DMS153 treated with DMSO at 0.1 percent for 48 hours (cell line): ENCODE measurements at regions not wholly inside any gene's neighbourhood (a gene's known extent, or its start where the extent isn't known, plus 50 kb on each side); places are given as distances from the start of the nearest gene placed in this dataset.

Experiments
- DNase-seq: peaks from one replicate; lab custom pipeline; 2025; ENCODE audit not compliant: unreplicated experiment; lab: John Stamatoyannopoulos, UW

DNA sequence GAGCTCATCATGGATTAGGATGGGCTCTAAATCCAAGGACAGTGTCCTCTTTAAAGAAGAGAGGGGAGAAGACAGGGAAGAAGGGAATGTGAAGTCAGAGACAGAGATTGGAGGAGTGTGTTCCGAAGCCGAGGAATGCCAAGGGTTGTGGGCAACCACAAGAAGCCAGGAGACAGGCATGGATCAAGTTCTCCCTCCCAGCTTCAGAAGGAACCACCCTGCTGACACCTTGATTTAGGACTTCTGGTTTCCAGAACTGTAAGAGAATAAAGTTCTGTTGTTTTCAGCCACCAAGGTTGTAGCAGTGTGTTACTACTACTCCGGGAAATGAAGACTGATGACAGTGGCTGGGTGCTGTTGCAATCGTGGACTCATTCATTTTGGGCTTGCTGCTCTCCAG lies 120.1 kb downstream of the RPS12 start:
- DNase-seq = peak; percentile 1

GRCh38 chr6:132936646-132937045 lies 122.3 kb downstream of the RPS12 start:
- DNase-seq = no peak

DNA sequence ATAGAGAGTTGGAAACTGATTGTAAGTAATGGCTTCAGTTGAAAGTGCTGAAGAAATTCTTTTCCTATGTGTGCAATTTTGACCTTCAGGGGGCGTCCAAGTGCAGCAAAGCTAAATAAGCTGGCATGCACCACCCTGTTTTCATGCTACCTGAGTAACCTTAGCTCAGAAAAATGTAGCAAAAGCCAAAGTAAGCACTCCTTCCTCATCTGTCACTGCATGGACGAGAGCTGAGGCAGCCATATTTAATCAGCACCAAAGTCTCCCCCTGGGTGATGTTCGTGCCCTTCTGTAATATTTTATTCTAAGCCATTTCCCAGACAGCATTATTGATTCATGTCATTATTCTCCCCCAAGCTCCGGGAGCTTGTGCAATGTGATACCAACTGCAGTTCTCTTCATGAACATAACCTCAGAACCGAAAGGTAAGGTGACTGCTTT lies 123.1 kb downstream of the RPS12 start:
- DNase-seq = peak; percentile 36

DNA sequence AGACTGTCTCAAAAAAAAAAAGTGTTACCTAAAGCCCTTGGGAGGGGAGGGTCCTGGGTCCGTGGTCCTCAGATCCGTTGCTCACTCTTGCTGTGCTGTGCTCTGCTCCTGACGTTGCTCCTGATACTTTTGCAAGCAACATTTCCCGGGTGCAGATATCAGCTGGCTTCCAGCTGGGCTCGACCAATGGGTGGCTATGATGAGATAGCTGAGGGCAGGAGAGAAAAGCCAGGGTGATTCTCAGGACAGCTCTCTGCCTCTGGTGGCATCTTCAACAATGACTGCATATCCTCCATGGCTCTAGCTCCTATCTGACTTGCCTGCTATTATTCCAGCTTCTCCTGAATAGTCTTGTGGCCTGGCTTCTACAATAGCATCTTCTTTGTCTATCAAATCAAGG lies 134.5 kb downstream of the RPS12 start:
- no peak for DNase-seq

DNA sequence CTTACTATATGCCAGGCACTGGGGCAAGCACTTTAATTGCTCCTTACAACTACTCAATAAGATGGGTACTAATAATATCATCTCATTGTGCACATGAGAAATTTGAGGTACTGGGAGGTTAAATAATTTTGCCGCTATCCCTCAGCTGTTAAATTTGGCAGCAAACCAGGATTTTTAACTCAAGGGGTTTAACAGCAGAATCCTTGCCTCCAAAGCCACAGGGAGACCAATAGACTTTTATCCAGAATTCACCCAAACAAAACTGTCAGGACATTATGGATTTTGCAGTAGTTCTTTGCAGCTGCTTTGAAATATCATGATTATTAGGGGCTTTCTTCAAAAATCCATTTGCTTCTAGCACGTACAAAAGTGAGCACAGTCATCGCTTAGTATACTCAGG lies 136.2 kb downstream of the RPS12 start:
- no peak for DNase-seq

GRCh38 chr6:132952031-132952867 lies 137.9 kb downstream of the RPS12 start:
- no peak for DNase-seq

- DNase-seq = no peak
These were observed 138.6 kb downstream of the RPS12 start for GRCh38 chr6:132952986-132953385.

DNA sequence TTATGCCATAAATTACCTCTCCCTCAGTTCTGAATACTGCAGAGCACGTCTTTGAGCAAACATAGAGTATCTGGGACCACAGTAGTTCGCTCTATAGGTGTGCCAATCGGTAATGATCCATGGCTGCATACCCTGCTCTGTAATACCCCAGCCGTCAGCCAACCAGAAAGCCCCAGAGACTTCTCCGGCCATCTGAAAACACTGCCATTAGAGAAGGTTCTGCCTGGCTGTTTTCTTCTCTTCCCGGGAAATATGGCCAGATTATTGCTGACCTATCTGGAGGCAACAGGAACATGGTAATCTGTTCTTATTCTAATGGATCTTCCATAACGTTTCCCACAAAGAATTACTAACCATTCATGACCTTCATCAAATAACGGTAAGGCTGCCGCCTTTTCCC lies 139.9 kb downstream of the RPS12 start:
- DNase-seq = no peak

DNA sequence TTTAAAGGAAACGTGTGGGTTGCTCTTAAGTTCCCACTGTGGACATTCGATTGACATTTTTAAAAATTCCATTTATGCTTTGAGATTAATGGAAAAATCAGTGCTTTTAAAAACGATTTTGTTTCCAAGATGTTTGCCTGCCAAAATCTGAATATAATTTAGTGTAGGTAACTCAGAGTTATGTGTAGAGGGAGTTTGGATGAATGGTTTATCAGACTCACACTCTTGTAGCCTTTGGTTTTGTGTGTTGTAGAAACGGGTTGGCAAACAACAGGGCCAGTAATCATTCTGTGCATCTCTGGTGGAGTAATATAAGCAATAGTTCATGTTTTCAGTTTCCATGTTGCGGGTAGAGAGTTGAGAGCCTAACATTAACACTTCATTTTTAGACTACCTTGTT lies 140.6 kb downstream of the RPS12 start:
- no peak for DNase-seq

- no peak for DNase-seq
These were observed 145.4 kb downstream of the RPS12 start for GRCh38 chr6:132959639-132960326.

DNA sequence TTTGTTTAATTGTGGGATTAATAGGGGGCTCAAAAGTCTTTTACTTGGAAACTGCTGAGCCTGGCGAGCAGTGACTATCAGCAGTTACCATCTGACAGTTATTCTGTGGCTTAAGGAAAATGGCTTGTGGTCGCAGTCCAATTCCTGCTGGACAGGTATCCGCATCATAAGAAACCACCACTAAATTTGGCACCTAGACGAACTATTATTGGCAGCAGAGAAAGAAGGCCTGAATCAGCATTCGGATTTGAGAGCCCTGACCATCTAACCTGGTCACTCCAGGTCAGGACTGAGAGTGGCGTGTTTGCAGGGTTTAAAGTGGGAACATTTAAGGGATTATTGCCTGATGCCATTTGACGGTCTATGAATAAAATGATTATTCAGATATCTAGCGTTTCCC lies 146.4 kb downstream of the RPS12 start:
- no peak for DNase-seq

DNA sequence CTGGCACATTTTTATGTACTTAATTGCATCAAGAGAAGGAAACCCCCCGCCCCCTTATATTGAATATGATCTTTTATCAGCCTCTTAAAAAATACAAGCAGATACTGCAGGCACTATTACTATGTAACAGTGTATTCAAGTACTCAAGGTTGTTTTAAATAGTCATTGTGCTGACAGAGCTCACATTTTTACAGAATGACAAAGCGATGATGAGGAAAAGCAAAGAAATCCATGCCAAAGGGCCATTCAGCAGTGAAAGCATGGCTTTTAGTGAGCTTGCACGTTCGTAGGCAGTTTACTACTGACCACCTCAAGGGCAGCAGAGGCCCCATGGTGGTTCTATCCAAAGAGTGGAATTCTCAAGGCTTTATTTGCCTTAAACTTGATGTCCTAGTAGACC lies 146.8 kb downstream of the RPS12 start:
- DNase-seq = no peak

DNA sequence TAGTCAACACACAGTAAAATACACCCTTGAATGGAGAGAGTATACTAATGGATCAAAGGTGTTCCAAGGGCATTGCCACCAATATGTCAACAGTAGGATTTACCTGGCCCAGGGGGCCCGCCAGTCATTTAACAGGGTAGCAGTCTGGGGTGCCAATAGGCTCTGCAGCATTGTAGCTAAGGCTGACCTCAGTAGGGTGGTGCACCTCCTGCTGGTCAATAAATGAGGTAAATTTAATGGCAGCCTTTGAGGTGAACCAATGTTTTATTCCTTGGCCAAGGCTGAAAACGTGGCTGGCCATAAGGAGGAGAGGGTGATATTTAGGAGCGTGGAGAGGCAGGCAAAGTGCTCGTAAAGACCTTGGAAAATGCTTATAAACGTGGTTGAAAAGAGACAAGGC lies 147.2 kb downstream of the RPS12 start:
- no peak for DNase-seq

DNA sequence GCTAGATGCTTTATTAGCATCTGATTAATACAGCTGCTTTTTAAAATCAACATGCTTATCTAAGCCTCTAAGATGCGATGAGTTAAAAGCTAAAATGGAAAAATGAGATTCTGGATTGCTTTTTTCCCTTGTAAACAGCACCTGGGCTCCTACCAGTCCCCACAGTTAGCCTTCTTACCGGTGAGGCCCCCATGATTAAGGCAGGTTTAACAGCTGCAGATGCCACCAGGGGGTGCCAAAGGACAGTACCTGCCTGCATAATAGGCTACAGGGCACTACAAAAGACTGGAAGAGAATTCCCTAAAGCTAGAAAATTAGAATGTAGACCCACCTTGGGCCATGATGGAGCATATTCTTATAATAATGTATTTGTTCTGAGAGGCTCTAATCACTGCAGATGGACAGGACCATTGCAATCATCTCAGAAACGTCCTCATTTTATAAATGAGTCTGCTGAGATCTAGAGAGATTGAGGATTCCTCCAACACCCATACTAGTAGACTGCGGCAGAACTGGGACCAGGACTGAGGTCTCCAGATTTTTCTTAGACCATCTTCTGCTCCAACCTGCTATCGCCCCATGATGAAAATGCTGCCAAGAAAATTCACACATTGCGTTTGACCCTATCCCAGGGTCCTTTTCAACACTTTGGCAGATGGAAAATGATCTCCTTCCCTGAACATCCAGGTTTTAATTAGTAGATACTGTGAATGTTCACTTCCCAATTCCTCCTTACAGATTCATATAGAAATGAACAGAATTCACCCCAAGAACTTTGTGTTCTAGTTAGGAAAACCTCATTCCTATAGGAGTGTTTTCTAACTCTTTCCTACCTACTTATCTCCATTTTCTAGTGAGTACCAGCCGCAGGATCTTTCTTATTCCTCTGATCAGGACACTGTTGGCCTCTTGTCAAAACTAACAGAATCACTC lies 148.8 kb downstream of the RPS12 start:
- peak; percentile 57 for DNase-seq

DNA sequence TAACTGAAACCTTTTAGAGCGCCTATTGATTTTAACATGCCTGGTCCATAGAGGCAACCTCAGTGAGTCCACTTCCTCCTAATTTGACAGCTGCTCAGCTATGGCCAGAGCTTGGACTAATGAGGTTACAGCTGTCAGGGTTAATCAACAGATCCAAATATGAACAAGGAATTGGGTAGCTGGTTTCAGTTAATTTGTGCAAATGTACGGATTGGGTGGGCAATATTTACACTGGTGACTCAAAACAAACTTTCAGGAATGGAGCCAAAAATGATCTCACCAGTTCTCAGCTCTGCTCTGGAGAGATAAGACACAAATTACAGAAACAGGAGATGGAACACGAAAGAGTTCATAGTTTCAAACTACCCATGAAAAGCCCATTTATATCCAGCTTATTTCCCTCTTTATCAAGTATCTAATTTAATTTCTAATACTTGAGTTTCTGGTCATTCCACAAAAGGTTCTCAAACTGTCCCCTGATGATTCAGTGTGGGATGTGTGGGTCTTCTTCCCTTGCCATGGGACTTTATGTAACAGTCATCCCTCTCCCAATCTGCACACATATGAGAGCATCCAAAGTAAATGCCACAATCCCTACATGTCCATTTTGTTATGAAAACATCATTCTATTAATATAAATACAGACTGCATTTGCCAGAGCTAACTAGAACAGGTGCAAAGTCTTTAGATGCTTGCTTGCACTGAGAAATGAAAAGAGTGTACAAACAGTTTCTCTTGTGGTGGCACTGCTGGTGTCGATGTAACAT lies 149.9 kb downstream of the RPS12 start:
- no peak for DNase-seq

GRCh38 chr6:132964868-132965382 lies 150.6 kb downstream of the RPS12 start:
- DNase-seq = no peak

DNA sequence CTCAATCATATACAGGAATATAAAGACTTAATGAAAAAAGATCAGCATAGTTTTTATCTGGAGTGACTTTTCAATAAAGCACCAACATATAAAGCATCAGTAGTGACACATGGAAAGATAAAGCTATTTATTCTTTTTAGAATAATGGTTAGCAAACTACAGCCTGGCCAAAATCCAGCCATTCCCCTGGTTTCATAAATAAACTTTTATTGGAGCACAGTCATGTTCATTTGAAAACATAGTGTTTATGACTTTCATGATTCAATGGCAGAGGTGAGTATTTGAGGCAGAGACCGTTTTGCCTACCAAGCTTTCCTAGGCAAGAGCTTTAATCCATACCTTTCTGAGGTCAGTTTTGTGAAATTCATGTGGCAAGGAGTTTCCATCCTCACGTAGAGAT lies 153.5 kb downstream of the RPS12 start:
- no peak for DNase-seq

GRCh38 chr6:132968419-132968950 lies 154.1 kb downstream of the RPS12 start:
- DNase-seq = no peak

- DNase-seq = no peak
These were observed 154.8 kb downstream of the RPS12 start for GRCh38 chr6:132969196-132969595.

DNA sequence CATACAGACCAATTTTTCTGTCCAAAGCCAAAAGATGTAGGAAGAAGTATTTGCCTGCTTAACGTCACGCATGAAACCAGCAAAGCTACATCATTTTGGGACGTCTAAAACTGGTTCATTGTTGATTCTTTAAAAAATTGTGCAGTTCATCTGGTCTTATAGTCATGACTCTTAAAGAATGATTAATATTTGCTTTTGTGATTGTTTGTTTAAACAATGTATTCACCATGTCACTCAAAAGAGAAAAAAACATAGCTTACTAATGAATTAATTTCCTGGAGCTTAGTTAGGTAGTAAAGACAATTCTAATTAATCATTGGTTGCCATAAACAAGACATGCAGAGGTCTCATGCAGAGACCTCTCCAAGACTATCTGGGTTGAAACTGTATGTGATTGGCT lies 157.3 kb downstream of the RPS12 start:
- DNase-seq = no peak
